ENCODE measurements at regions not wholly inside any gene's neighbourhood (a gene's known extent, or its start where the extent isn't known, plus 50 kb on each side); places are given as distances from the start of the nearest gene placed in this dataset.

- in situ Hi-C loops (cut with MboI; ENCODE audit: low pct_ligation_motif_present in 1 of 4, low pct_unique_long_range_greater_than_20kb in 1 of 4, low sequenced_read_pairs in 3 of 4) = no loop called here
- no peak for TF ChIP-seq CTCF (IDR thresholded peaks at IDR 0.05)
- no peak for TF ChIP-seq POLR2AphosphoS5 (IDR thresholded peaks at IDR 0.05)
- TF ChIP-seq EP300 (IDR thresholded peaks at IDR 0.05; ENCODE audit: low read depth) = no peak
- no peak for TF ChIP-seq POLR2A (IDR thresholded peaks at IDR 0.05)
Measured at GRCh38 chr6:74320074-74320473, 624.1 kb downstream of the CD109 start.

GRCh38 chr6:74319292-74319691, 623.3 kb downstream of the CD109 start:
- H3K9me3 ChIP-seq = no peaks in the 10 kb centered on the region
- H3K27me3 ChIP-seq = no peaks in the 10 kb centered on the region
- DNase-seq = no peak
- intact Hi-C loops (cut with DNase I; ENCODE audit: low total_unique reads) (no loop called here), in situ Hi-C loops (cut with MboI; ENCODE audit: low pct_ligation_motif_present in 1 of 4, low pct_unique_long_range_greater_than_20kb in 1 of 4, low sequenced_read_pairs in 3 of 4) (no loop called here)
- H3K27ac ChIP-seq = no peak overlapping the region
- TF ChIP-seq POLR2AphosphoS5 (IDR thresholded peaks at IDR 0.05) (no peak), POLR2A (IDR thresholded peaks at IDR 0.05) (no peak), EP300 (IDR thresholded peaks at IDR 0.05; ENCODE audit: low read depth) (no peak), CTCF (IDR thresholded peaks at IDR 0.05) (no peak)
- WGBS, 2 donors (ENCODE audit: low coverage in 1 of 2) = 47 to 62% methylated on average over 2 of the region's 2 CpGs
- no peaks in the 10 kb centered on the region for H3K36me3 ChIP-seq
- H3K4me3 ChIP-seq = no peak overlapping the region
- H3K4me1 ChIP-seq = no peaks in the 10 kb centered on the region

More at GRCh38 chr6:74320074-74320473, 624.1 kb downstream of the CD109 start:
- no peak overlapping the region for H3K4me3 ChIP-seq
- DNase-seq = no peak
- H3K36me3 ChIP-seq = no peaks in the 10 kb centered on the region
- H3K27me3 ChIP-seq = no peaks in the 10 kb centered on the region
- H3K27ac ChIP-seq = no peak overlapping the region
- intact Hi-C loops (cut with DNase I; ENCODE audit: low total_unique reads) = loop anchor here (5.0 kb wide), 1 partner anchor 937 kb away; no protein-coding TSS in a partner anchor
- H3K4me1 ChIP-seq = no peaks in the 10 kb centered on the region
- H3K9me3 ChIP-seq = no peaks in the 10 kb centered on the region

- in situ Hi-C loops (cut with MboI; ENCODE audit: low pct_ligation_motif_present in 1 of 4, low pct_unique_long_range_greater_than_20kb in 1 of 4, low sequenced_read_pairs in 3 of 4) (no loop called here), intact Hi-C loops (cut with DNase I; ENCODE audit: low total_unique reads) (no loop called here)
- DNase-seq = no peak
- Histone ChIP-seq H3K27me3 (no peaks in the 10 kb centered on the region), H3K36me3 (no peaks in the 10 kb centered on the region), H3K27ac (no peak overlapping the region), H3K9me3 (no peaks in the 10 kb centered on the region), H3K4me3 (no peak overlapping the region), H3K4me1 (no peaks in the 10 kb centered on the region)
- TF ChIP-seq EP300 (IDR thresholded peaks at IDR 0.05; ENCODE audit: low read depth) = no peak
- TF ChIP-seq POLR2AphosphoS5 (IDR thresholded peaks at IDR 0.05) = no peak
- TF ChIP-seq POLR2A (IDR thresholded peaks at IDR 0.05) = no peak
- no peak for TF ChIP-seq CTCF (IDR thresholded peaks at IDR 0.05)
Measured at GRCh38 chr6:74318738-74319137, 622.7 kb downstream of the CD109 start.

- Histone ChIP-seq H3K27ac (no peak overlapping the region), H3K36me3 (no peaks in the 10 kb centered on the region), H3K4me3 (no peak overlapping the region), H3K4me1 (no peaks in the 10 kb centered on the region), H3K27me3 (no peaks in the 10 kb centered on the region), H3K9me3 (no peaks in the 10 kb centered on the region)
- in situ Hi-C loops (cut with MboI; ENCODE audit: low pct_ligation_motif_present in 1 of 4, low pct_unique_long_range_greater_than_20kb in 1 of 4, low sequenced_read_pairs in 3 of 4) = no loop called here
- DNase-seq = no peak
- no peak for TF ChIP-seq POLR2A (IDR thresholded peaks at IDR 0.05)
- no peak for TF ChIP-seq EP300 (IDR thresholded peaks at IDR 0.05; ENCODE audit: low read depth)
- no peak for TF ChIP-seq CTCF (IDR thresholded peaks at IDR 0.05)
- TF ChIP-seq POLR2AphosphoS5 (IDR thresholded peaks at IDR 0.05) = no peak
- intact Hi-C loops (cut with DNase I; ENCODE audit: low total_unique reads) = no loop called here
- 50 to 73% methylated on average over 1 of the region's 1 CpG for WGBS, 2 donors (ENCODE audit: low coverage in 1 of 2)
Measured at GRCh38 chr6:74312081-74312480, 616.1 kb downstream of the CD109 start.

Data from transverse colon (tissue), 4 donors.